ENCODE measurements at regions not wholly inside any gene's neighbourhood (a gene's known extent, or its start where the extent isn't known, plus 50 kb on each side); places are given as distances from the start of the nearest gene placed in this dataset.

GRCh38 chr5:101687349-101687985, 608.6 kb downstream of the SLCO4C1 start:
- H3K4me3 ChIP-seq (ENCODE audit: low read length in 2 of 2) = no peak overlapping the region
- H3K14ac ChIP-seq (ENCODE audit: low read length) = no peak overlapping the region
- H3K9ac ChIP-seq (ENCODE audit: low read depth, low read length, poor library complexity) = no peak overlapping the region
- H3K79me1 ChIP-seq (ENCODE audit: low read depth, low read length) = no peaks in the 10 kb centered on the region
- no peak overlapping the region for H2AFZ ChIP-seq (ENCODE audit: low read length)
- no peak for DNase-seq (ENCODE audit: low spot score)
- no peak overlapping the region for H2BK15ac ChIP-seq (ENCODE audit: low read length)
- H2BK12ac ChIP-seq (ENCODE audit: low read length) = no peak overlapping the region
- no peaks in the 10 kb centered on the region for H3K36me3 ChIP-seq (replicated peaks in 1 of 2; ENCODE audit: control insufficient read depth in 2 of 2, insufficient read depth in 2 of 2, low read length in 2 of 2)
- no peak overlapping the region for H3K4ac ChIP-seq (ENCODE audit: low read length)
- no peak overlapping the region for H3K23ac ChIP-seq (ENCODE audit: low read depth, low read length, poor library complexity)
- no peak overlapping the region for H4K8ac ChIP-seq (ENCODE audit: low read depth, low read length)
- H2AK5ac ChIP-seq (ENCODE audit: low read depth, low read length) = no peak overlapping the region
- no peaks in the 10 kb centered on the region for H3K27me3 ChIP-seq (ENCODE audit: control insufficient read depth in 3 of 3, insufficient read depth in 3 of 3, low read depth in 1 of 3, low read length in 3 of 3)
- H2BK120ac ChIP-seq (ENCODE audit: low read depth, low read length) = no peak overlapping the region
- H3K27ac ChIP-seq (replicated peaks; ENCODE audit: low read length) = no peak overlapping the region
- no peak overlapping the region for H2BK5ac ChIP-seq (ENCODE audit: low read length)
- H4K91ac ChIP-seq (ENCODE audit: low read depth, low read length, poor library complexity) = no peak overlapping the region
- no peaks in the 10 kb centered on the region for H3K9me3 ChIP-seq (replicated peaks in 1 of 2; ENCODE audit: control insufficient read depth in 2 of 2, insufficient read depth in 1 of 2, low read depth in 1 of 2, low read length in 2 of 2)
- H3K18ac ChIP-seq (ENCODE audit: low read length) = no peak overlapping the region
- no peak overlapping the region for H3K4me2 ChIP-seq (ENCODE audit: insufficient read depth, low read length, poor library complexity, severe bottlenecking)
- H3K4me1 ChIP-seq (ENCODE audit: control insufficient read depth in 2 of 2, insufficient read depth in 1 of 2, low read depth in 1 of 2, low read length in 2 of 2) = peaks cover 0 to 2% of the 10 kb centered on the region in 2 donors

GRCh38 chr5:101686536-101687157, 609.4 kb downstream of the SLCO4C1 start:
- Histone ChIP-seq H3K4ac (ENCODE audit: low read length) (no peak overlapping the region), H3K9ac (ENCODE audit: low read depth, low read length, poor library complexity) (no peak overlapping the region), H3K14ac (ENCODE audit: low read length) (no peak overlapping the region), H3K36me3 (replicated peaks in 1 of 2; ENCODE audit: control insufficient read depth in 2 of 2, insufficient read depth in 2 of 2, low read length in 2 of 2) (no peaks in the 10 kb centered on the region), H4K91ac (ENCODE audit: low read depth, low read length, poor library complexity) (no peak overlapping the region), H2BK120ac (ENCODE audit: low read depth, low read length) (no peak overlapping the region), H3K27me3 (ENCODE audit: control insufficient read depth in 3 of 3, insufficient read depth in 3 of 3, low read depth in 1 of 3, low read length in 3 of 3) (no peaks in the 10 kb centered on the region), H3K79me1 (ENCODE audit: low read depth, low read length) (no peaks in the 10 kb centered on the region), H3K18ac (ENCODE audit: low read length) (no peak overlapping the region), H3K27ac (replicated peaks; ENCODE audit: low read length) (no peak overlapping the region), H2BK12ac (ENCODE audit: low read length) (no peak overlapping the region), H3K4me1 (ENCODE audit: control insufficient read depth in 2 of 2, insufficient read depth in 1 of 2, low read depth in 1 of 2, low read length in 2 of 2) (no peaks in the 10 kb centered on the region), H3K4me2 (ENCODE audit: insufficient read depth, low read length, poor library complexity, severe bottlenecking) (no peak overlapping the region), H3K23ac (ENCODE audit: low read depth, low read length, poor library complexity) (no peak overlapping the region), H3K9me3 (replicated peaks in 1 of 2; ENCODE audit: control insufficient read depth in 2 of 2, insufficient read depth in 1 of 2, low read depth in 1 of 2, low read length in 2 of 2) (no peaks in the 10 kb centered on the region), H4K8ac (ENCODE audit: low read depth, low read length) (no peak overlapping the region), H2AFZ (ENCODE audit: low read length) (peak overlapping the region; percentile 11), H2BK15ac (ENCODE audit: low read length) (no peak overlapping the region), H2AK5ac (ENCODE audit: low read depth, low read length) (no peak overlapping the region), H2BK5ac (ENCODE audit: low read length) (no peak overlapping the region), H3K4me3 (ENCODE audit: low read length in 2 of 2) (no peak overlapping the region)
- WGBS, 2 donors (ENCODE audit: extremely low coverage in 2 of 2, insufficient read length in 2 of 2, insufficient replicate concordance in 1 of 2) = no CpG with 5 or more reads among the region's 3 CpGs
- DNase-seq (ENCODE audit: low spot score) = no peak

GRCh38 chr5:101679816-101680215, 616.3 kb downstream of the SLCO4C1 start:
- Histone ChIP-seq H2AK5ac (ENCODE audit: low read depth, low read length) (no peak overlapping the region), H4K91ac (ENCODE audit: low read depth, low read length, poor library complexity) (no peak overlapping the region), H3K18ac (ENCODE audit: low read length) (no peak overlapping the region), H3K27me3 (ENCODE audit: control insufficient read depth in 3 of 3, insufficient read depth in 3 of 3, low read depth in 1 of 3, low read length in 3 of 3) (no peaks in the 10 kb centered on the region), H3K4me1 (ENCODE audit: control insufficient read depth in 2 of 2, insufficient read depth in 1 of 2, low read depth in 1 of 2, low read length in 2 of 2) (peaks cover 0 to 4% of the 10 kb centered on the region in 2 donors), H2AFZ (ENCODE audit: low read length) (peak overlapping the region; percentile 1), H3K23ac (ENCODE audit: low read depth, low read length, poor library complexity) (no peak overlapping the region), H4K8ac (ENCODE audit: low read depth, low read length) (no peak overlapping the region), H2BK15ac (ENCODE audit: low read length) (no peak overlapping the region), H3K4me3 (ENCODE audit: low read length in 2 of 2) (no peak overlapping the region), H2BK120ac (ENCODE audit: low read depth, low read length) (no peak overlapping the region), H3K4me2 (ENCODE audit: insufficient read depth, low read length, poor library complexity, severe bottlenecking) (no peak overlapping the region), H3K27ac (replicated peaks; ENCODE audit: low read length) (no peak overlapping the region), H2BK12ac (ENCODE audit: low read length) (no peak overlapping the region), H2BK5ac (ENCODE audit: low read length) (no peak overlapping the region), H3K9ac (ENCODE audit: low read depth, low read length, poor library complexity) (no peak overlapping the region), H3K9me3 (replicated peaks in 1 of 2; ENCODE audit: control insufficient read depth in 2 of 2, insufficient read depth in 1 of 2, low read depth in 1 of 2, low read length in 2 of 2) (no peaks in the 10 kb centered on the region), H3K4ac (ENCODE audit: low read length) (no peak overlapping the region), H3K14ac (ENCODE audit: low read length) (no peak overlapping the region), H3K36me3 (replicated peaks in 1 of 2; ENCODE audit: control insufficient read depth in 2 of 2, insufficient read depth in 2 of 2, low read length in 2 of 2) (no peaks in the 10 kb centered on the region), H3K79me1 (ENCODE audit: low read depth, low read length) (no peaks in the 10 kb centered on the region)
- no CpG with 5 or more reads among the region's 2 CpGs for WGBS, 2 donors (ENCODE audit: extremely low coverage in 2 of 2, insufficient read length in 2 of 2, insufficient replicate concordance in 1 of 2)
- DNase-seq (ENCODE audit: low spot score) = no peak

GRCh38 chr5:101678481-101679193, 617.4 kb downstream of the SLCO4C1 start:
- Histone ChIP-seq H2BK120ac (ENCODE audit: low read depth, low read length) (no peak overlapping the region), H3K4me2 (ENCODE audit: insufficient read depth, low read length, poor library complexity, severe bottlenecking) (no peak overlapping the region), H4K8ac (ENCODE audit: low read depth, low read length) (no peak overlapping the region), H3K4me1 (ENCODE audit: control insufficient read depth in 2 of 2, insufficient read depth in 1 of 2, low read depth in 1 of 2, low read length in 2 of 2) (peaks cover 0 to 4% of the 10 kb centered on the region in 2 donors), H4K91ac (ENCODE audit: low read depth, low read length, poor library complexity) (no peak overlapping the region), H3K4ac (ENCODE audit: low read length) (no peak overlapping the region), H3K18ac (ENCODE audit: low read length) (no peak overlapping the region), H3K9me3 (replicated peaks in 1 of 2; ENCODE audit: control insufficient read depth in 2 of 2, insufficient read depth in 1 of 2, low read depth in 1 of 2, low read length in 2 of 2) (no peaks in the 10 kb centered on the region), H2AFZ (ENCODE audit: low read length) (peak overlapping the region; percentile 78), H3K9ac (ENCODE audit: low read depth, low read length, poor library complexity) (no peak overlapping the region), H3K27me3 (ENCODE audit: control insufficient read depth in 3 of 3, insufficient read depth in 3 of 3, low read depth in 1 of 3, low read length in 3 of 3) (no peaks in the 10 kb centered on the region), H2AK5ac (ENCODE audit: low read depth, low read length) (no peak overlapping the region), H3K79me1 (ENCODE audit: low read depth, low read length) (no peaks in the 10 kb centered on the region), H3K27ac (replicated peaks; ENCODE audit: low read length) (no peak overlapping the region), H3K14ac (ENCODE audit: low read length) (no peak overlapping the region), H2BK15ac (ENCODE audit: low read length) (no peak overlapping the region), H3K23ac (ENCODE audit: low read depth, low read length, poor library complexity) (no peak overlapping the region), H3K36me3 (replicated peaks in 1 of 2; ENCODE audit: control insufficient read depth in 2 of 2, insufficient read depth in 2 of 2, low read length in 2 of 2) (no peaks in the 10 kb centered on the region), H2BK5ac (ENCODE audit: low read length) (no peak overlapping the region), H2BK12ac (ENCODE audit: low read length) (no peak overlapping the region), H3K4me3 (ENCODE audit: low read length in 2 of 2) (no peak overlapping the region)
- WGBS, 2 donors (ENCODE audit: extremely low coverage in 2 of 2, insufficient read length in 2 of 2, insufficient replicate concordance in 1 of 2) = no CpG with 5 or more reads among the region's 7 CpGs
- peak; percentile 74 for DNase-seq (ENCODE audit: low spot score)
